ENCODE measurements at regions not wholly inside any gene's neighbourhood (a gene's known extent, or its start where the extent isn't known, plus 50 kb on each side); places are given as distances from the start of the nearest gene placed in this dataset.

- TF ChIP-seq POLR2AphosphoS5 (IDR thresholded peaks at IDR 0.05), result no peak
- TF ChIP-seq CTCF (IDR thresholded peaks at IDR 0.05), result no peak
- Histone ChIP-seq H3K27ac (no peak overlapping the region), H3K4me1 (no peaks in the 10 kb centered on the region), H3K9me3 (no peaks in the 10 kb centered on the region), H3K36me3 (no peaks in the 10 kb centered on the region), H3K4me3 (no peak overlapping the region), H3K27me3 (no peaks in the 10 kb centered on the region)
- no peak for DNase-seq (ENCODE audit: low spot score in 2 of 2)
- intact Hi-C loops (cut with DNase I; ENCODE audit: low total_unique reads), result no loop called here
These were observed 975.6 kb downstream of the GALC start for GRCh38 chr14:87017335-87017734.

- Histone ChIP-seq H3K36me3 (no peaks in the 10 kb centered on the region), H3K4me3 (no peak overlapping the region), H3K4me1 (no peaks in the 10 kb centered on the region), H3K27me3 (no peaks in the 10 kb centered on the region), H3K9me3 (no peaks in the 10 kb centered on the region), H3K27ac (no peak overlapping the region)
- TF ChIP-seq POLR2A (IDR thresholded peaks at IDR 0.05) (no peak), CTCF (IDR thresholded peaks at IDR 0.05) (no peak), POLR2AphosphoS5 (IDR thresholded peaks at IDR 0.05) (no peak)
- DNase-seq (ENCODE audit: low spot score in 2 of 2), result no peak
- intact Hi-C loops (cut with DNase I; ENCODE audit: low total_unique reads), result no loop called here
These were observed 978.1 kb downstream of the GALC start for GRCh38 chr14:87014856-87015255.

- no peaks in the 10 kb centered on the region for H3K27me3 ChIP-seq
- H3K9me3 ChIP-seq, result no peaks in the 10 kb centered on the region
- no peak overlapping the region for H3K27ac ChIP-seq
- no peak overlapping the region for H3K4me3 ChIP-seq
- intact Hi-C loops (cut with DNase I; ENCODE audit: low total_unique reads), result no loop called here
- no peaks in the 10 kb centered on the region for H3K36me3 ChIP-seq
- no peak for DNase-seq (ENCODE audit: low spot score in 2 of 2)
- no peaks in the 10 kb centered on the region for H3K4me1 ChIP-seq
- TF ChIP-seq POLR2A (IDR thresholded peaks at IDR 0.05) (no peak), POLR2AphosphoS5 (IDR thresholded peaks at IDR 0.05) (no peak), CTCF (IDR thresholded peaks at IDR 0.05) (no peak)
These were observed 979.4 kb downstream of the GALC start for GRCh38 chr14:87013583-87013982.

- TF ChIP-seq POLR2A (IDR thresholded peaks at IDR 0.05), result no peak
- no peak for TF ChIP-seq CTCF (IDR thresholded peaks at IDR 0.05)
- TF ChIP-seq POLR2AphosphoS5 (IDR thresholded peaks at IDR 0.05), result no peak
- no peak overlapping the region for H3K27ac ChIP-seq
- no peaks in the 10 kb centered on the region for H3K27me3 ChIP-seq
- no peaks in the 10 kb centered on the region for H3K36me3 ChIP-seq
- H3K4me1 ChIP-seq, result no peaks in the 10 kb centered on the region
- no peak overlapping the region for H3K4me3 ChIP-seq
- H3K9me3 ChIP-seq, result no peaks in the 10 kb centered on the region
- no peak for DNase-seq (ENCODE audit: low spot score in 2 of 2)
- intact Hi-C loops (cut with DNase I; ENCODE audit: low total_unique reads), result no loop called here
These were observed 984.0 kb downstream of the GALC start for GRCh38 chr14:87008965-87009364.

- H3K27ac ChIP-seq, result no peak overlapping the region
- H3K4me3 ChIP-seq, result no peak overlapping the region
- no peaks in the 10 kb centered on the region for H3K27me3 ChIP-seq
- TF ChIP-seq CTCF (IDR thresholded peaks at IDR 0.05) (no peak), POLR2AphosphoS5 (IDR thresholded peaks at IDR 0.05) (no peak), POLR2A (IDR thresholded peaks at IDR 0.05) (no peak)
- H3K9me3 ChIP-seq, result no peaks in the 10 kb centered on the region
- no peaks in the 10 kb centered on the region for H3K4me1 ChIP-seq
- no peak for DNase-seq (ENCODE audit: low spot score in 2 of 2)
- intact Hi-C loops (cut with DNase I; ENCODE audit: low total_unique reads), result no loop called here
- H3K36me3 ChIP-seq, result no peaks in the 10 kb centered on the region
These were observed 987.7 kb downstream of the GALC start for GRCh38 chr14:87005280-87005679.

Data from breast epithelium (tissue), 4 donors.